GM21515 (cell line): ENCODE measurements at regions not wholly inside any gene's neighbourhood (a gene's known extent, or its start where the extent isn't known, plus 50 kb on each side); places are given as distances from the start of the nearest gene placed in this dataset.
"Not testable (repeated sequence)": the region's sequence is repeated elsewhere in the genome, so short reads cannot be mapped to it uniquely, and the experiment has no call there.

Experiments used
- ATAC-seq: cut with Tn5 transposase; IDR thresholded peaks from one replicate; pipeline ENCODE4 v1.9.1; 2021; ENCODE audit not compliant: unreplicated experiment

GRCh38 chr1:166304131-166304530 is 137.3 kb upstream of the FAM78B start:
- no peak for ATAC-seq

DNA sequence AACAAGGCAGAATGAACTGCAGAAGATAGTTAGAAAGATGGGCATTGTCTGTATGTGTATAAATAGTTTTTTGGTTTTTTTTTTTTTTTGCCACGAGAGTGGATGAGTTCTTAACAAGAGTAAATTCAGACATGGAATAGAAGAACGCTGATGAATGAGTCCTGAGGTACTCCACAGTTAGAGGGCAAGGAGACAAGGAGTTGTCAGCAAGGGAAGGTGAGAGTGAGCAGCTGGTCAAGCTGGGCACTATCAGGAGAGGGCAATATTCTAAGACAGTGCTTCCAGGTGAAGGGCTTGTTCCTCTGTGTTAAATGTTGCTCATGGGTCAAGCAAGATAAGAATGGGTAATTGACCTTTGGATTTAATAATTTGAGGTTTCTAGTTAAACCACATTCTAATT is 138.6 kb upstream of the FAM78B start:
- no peak for ATAC-seq

DNA sequence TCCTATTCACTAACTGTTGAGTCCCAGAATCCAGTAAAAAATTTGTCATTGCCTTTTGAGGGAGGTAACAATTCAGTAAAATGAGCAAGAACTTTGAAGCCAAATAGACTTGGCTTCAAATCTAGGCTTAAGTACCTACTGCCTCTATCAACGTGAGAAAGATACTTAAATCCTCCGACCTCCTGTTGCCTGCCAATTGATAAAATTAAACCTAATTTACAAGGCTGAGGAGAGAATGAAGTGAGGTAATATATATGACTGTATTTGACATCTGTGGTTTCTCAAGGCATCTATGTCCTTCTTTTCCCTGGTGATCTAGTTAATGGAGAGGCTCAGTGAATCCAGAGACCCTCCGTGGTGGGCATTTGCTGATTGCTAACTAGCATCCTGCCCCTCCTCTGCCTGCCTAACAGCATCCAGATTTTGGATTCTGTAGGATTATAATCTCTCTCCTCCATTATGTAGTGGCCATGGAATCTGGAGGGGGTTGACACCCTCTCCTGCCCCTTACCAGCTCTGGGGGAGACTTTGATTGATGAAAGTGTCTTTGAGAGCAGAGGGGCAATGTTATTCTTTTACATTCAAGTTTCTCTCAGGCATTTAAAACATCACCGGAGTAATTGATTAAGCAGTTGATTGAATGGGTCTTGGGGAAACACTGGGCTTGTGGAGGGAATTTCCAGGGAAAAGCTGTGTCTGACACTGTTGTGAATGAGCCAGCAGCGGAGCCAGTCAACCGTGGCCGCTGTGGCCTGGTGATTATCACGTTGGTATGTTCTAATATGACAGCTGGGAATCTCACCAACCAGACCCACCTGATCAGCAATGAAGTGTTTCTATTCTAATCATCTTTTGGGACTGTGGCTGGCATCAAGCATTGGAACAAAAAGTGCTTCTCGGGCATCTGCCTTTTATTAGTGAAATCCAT is 140.7 kb upstream of the FAM78B start:
- ATAC-seq, result no peak

GRCh38 chr1:166316306-166316705 is 149.5 kb upstream of the FAM78B start:
- not testable (repeated sequence) for ATAC-seq

DNA sequence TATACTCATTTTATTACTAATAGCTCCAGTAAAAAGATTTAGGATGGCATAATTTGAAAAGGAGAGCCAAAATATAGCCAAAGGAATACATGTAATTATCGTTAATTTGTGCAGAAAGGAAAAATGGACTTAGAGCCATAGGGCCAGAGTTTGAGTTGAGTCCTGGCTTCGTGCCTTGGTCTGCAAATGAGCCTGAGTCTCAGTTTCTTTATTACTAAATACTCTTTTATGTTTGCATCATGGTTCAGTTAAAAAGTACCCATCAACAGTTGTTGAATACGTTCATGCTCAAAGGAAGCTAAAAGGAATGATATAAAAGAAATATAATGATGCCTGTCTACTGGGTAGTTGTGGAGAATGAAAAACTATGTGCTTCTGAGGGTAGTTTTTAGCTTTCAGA is 155.7 kb upstream of the FAM78B start:
- no peak for ATAC-seq

DNA sequence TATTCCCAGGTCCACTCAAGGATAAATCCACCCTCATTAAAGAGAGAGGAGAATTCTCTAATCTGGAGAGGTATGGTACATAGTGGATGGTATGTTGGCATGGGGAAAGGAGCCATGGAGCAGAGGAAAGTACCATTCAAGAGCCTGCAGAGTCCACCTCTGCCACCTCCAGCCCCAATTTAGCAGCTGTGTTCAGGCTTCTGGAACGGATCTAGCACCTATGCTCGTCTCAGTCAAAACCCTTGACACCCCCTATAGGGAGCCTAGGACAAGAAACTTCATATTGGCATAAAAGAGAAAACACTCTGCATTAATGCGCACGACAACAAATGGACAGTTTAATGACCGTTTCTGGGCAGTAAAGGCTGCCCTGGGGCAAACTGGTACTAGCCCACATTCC is 161.1 kb upstream of the FAM78B start:
- no peak for ATAC-seq

- ATAC-seq, result no peak
Observed at GRCh38 chr1:166328956-166329355, 162.2 kb upstream of the FAM78B start.

DNA sequence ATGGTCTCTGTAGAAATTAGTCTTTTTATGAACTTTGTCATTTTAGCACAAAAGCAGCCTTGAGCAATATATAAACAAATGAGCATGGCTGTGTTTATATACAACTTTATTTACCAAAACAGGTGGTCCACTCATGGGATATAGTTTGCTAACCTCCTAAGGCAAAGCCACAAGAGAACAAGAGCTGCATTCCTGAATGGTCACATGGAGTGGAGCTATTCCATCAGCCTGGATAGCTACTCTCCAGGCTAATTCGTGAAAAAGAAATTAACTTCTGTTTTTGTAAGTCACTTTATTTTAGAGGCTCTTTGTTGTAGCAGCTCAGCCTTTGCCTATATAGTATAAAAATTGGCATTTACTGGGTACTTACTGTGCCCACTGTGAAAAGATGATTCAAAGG is 163.3 kb upstream of the FAM78B start:
- ATAC-seq, result no peak

GRCh38 chr1:166338105-166338504 is 171.3 kb upstream of the FAM78B start:
- ATAC-seq, result no peak

- no peak for ATAC-seq
Observed at GRCh38 chr1:166340709-166341108, 173.9 kb upstream of the FAM78B start.

GRCh38 chr1:166343276-166343675 is 176.5 kb upstream of the FAM78B start:
- ATAC-seq, result no peak

DNA sequence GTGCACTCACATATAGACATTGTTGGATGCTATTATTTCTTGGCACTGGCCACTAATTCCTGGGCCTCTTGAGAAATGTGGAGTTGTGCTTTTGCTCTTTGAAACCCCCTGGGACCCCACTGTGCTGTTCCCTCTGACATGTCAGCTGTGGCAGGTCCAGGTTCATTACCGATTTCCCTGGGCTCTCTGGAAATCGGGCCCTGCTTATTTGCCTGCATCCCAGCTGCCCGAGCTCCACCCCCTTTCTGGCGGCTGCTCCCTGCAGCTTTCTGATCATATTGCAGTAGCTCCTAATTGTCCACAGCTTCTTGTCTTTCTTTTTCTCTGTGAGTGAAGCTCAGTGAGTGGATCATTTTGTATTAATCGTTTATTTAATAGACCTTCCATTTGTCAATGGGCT is 183.7 kb upstream of the FAM78B start:
- ATAC-seq, result no peak

DNA sequence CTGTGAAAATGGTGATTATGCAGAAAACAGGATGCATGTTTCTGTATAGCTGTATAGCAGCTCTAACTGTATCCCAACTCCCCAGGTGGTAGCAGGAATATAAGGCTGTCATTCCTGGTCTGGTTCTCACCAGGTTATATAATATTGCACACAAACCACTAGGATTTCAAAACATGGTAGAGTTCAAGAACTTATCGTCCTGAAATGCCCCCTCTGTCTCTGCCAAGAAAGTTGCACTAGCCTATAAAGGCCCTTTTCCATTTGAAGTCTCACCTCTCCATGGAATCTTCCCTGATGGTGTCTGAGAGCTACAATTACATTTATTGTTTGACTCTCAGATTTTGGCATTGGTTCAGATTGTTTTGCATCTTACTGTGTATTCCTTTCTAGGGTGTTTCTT is 184.9 kb upstream of the FAM78B start:
- ATAC-seq, result no peak

GRCh38 chr1:166353213-166353612 is 186.4 kb upstream of the FAM78B start:
- ATAC-seq, result no peak

GRCh38 chr1:166354406-166354805 is 187.6 kb upstream of the FAM78B start:
- ATAC-seq, result no peak

DNA sequence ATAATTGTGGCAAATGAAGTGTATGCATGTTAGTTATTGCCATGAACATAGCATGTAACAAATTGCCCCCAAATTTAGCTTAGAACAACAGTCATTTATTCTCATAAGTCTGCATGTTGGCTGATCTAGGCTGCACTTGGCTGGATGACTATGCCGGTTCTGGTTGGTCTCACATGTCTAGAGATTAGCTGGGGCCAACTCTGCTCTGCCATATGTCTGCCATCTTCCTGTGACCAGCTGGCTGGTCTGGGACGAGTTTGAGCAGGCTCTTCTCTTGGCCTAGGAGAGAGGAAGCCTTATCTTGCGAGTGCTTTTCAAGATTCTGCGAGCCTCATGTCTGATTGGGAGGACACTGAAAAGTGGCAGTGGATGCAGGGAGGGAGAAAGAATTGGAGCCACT is 198.3 kb upstream of the FAM78B start:
- ATAC-seq, result no peak

- no peak for ATAC-seq
Observed at GRCh38 chr1:166368030-166368429, 201.2 kb upstream of the FAM78B start.

DNA sequence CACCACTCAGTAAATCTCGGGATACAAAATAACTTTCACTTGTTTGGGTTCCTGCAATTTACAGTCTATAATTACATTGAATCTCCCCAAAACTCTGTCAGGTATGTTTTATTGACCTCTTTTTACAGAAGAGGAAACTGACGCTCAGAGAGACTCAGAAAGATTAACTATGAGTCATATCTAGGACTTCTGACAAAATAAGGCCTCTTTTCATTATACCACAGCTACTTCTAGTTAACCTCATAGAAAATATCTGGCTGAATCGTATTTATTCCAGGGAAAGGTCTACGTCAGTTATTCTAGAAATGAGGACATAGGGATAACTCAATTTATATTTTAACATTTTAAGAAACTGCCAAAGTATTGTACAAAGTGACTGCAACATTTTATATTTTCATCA is 211.1 kb upstream of the FAM78B start:
- no peak for ATAC-seq

- ATAC-seq, result no peak
Observed at GRCh38 chr1:166378805-166379204, 212.0 kb upstream of the FAM78B start.

DNA sequence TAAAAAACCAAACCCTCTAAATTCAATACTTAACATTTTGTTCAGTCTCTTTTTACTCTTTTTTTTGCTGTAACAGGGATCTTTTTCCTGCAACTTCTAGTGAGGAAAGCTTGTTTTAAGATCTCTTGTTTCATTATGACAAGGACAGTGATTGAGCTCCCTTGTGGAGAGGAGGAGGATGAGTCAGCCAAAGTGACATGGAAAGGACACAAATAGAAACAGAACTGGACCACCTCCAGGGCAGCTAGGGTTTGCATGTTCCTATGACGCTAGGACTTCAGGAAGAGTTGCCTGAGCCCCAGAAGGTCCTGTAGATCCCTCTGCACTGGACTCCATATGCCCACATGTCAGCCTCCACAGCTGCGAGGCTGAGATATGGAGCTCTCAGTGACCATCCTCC is 212.6 kb upstream of the FAM78B start:
- no peak for ATAC-seq

DNA sequence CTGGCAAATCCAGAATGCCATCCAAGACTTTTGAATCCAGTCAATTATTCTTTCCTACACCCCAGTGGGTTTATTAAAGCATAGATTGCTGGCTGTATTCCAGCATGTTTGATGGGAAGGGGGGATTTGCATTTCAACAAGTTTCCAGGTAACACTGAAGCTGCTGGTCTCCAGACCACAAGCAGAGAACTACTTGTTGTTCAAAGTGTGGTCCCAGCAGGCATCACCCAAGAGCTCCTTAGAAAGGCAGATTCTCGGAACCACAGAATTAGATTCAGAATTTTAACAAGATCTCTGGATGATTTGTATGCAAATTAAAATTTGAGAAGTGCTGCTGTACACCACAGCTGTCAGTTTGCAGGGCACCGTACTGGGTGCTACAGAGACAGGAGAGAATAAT is 216.3 kb upstream of the FAM78B start:
- no peak for ATAC-seq

DNA sequence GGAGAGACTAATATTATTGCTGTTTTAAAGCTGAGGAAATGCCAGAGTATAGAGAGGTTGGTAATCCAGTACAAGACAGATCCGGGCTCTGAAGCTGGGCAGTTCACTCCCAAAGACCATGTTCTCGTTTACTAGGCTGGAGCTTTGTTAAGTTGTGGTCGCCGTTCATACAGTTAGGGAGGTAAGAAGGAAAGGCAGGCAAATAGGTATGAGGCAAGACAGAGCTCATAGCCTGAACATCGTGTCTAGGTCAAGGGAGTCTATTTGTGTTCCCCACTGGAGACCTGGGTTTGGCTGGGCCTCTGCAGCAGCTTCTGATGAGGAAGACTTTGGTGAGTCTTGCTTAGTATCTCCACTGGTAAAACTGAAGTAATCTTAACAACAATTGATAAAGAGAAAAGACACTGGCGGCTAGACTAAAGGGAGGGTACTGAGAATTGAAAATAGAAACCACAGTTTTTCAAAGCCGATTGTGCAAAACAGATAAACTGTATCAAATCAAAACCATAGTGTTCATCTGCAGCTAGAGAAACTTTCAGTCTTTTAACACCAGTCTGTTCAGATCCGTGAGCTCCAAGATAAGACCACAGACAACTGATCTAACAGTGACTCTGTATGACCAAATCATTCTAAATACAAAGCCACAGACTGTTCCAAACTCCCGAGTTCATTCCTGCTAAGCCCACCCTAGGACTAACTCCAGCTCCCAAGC is 217.0 kb upstream of the FAM78B start:
- ATAC-seq, result no peak
